GM11168 (cell line): ENCODE measurements at regions not wholly inside any gene's neighbourhood (a gene's known extent, or its start where the extent isn't known, plus 50 kb on each side); places are given as distances from the start of the nearest gene placed in this dataset.

Source experiments
- in situ Hi-C: fragments of 300-500 bp; cut with MboI; formaldehyde crosslinking; loops from one replicate; pipeline ENCODE4 v1.12.0; 2022; ENCODE audit warnings: low sequenced_read_pairs; ENCODE audit not compliant: unreplicated experiment

GRCh38 chr22:47332246-47332980, 570.0 kb downstream of the TBC1D22A start:
- in situ Hi-C loops = no loop called here

GRCh38 chr22:47331750-47332149, 569.3 kb downstream of the TBC1D22A start:
- in situ Hi-C loops = no loop called here

- in situ Hi-C loops = no loop called here
These were observed 567.5 kb downstream of the TBC1D22A start for GRCh38 chr22:47329727-47330650.

- in situ Hi-C loops = no loop called here
These were observed 566.2 kb downstream of the TBC1D22A start for GRCh38 chr22:47328550-47329243.

GRCh38 chr22:47327241-47327640, 564.8 kb downstream of the TBC1D22A start:
- in situ Hi-C loops = no loop called here

DNA sequence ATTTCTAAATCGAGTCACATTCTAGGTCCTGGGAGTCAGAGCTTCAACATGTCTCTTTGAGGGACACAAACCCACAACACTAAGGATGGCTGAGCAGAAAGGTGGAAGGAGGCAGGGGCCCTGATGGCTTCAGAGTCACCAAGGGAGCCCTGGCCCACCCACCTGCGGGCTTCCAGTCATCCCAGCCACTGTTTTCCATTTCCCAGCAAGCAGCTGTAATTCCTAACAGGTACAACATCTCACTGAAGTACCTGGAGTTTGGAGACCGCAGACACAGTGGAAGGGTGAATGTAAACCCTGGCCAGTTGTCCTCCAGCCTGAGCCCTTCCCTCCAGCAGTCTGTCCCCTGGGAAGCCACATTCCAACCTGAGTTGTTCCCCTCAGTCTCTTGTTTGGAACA, 562.8 kb downstream of the TBC1D22A start:
- in situ Hi-C loops = no loop called here

GRCh38 chr22:47324435-47324990, 562.1 kb downstream of the TBC1D22A start:
- in situ Hi-C loops = no loop called here

DNA sequence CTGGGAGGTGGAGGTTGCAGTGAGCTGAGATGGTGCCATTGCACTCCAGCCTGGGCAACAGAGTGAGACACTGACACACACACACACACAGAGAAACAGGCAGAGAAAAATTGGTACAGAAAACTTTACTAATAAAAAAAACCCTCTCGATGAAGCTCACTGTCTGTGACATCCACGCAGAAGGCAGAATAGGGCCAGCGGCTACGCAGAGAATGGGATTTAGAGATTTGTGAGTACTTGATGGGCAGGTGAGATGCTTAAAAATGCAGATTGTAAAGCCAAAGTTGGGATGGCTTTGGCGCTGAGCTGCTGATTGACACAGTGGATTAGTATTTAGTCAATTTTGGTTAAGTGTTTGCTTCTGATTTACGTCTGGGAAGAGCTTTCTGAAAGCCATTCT, 561.1 kb downstream of the TBC1D22A start:
- in situ Hi-C loops = no loop called here

GRCh38 chr22:47322854-47323253, 560.4 kb downstream of the TBC1D22A start:
- in situ Hi-C loops = no loop called here

- in situ Hi-C loops = no loop called here
These were observed 558.1 kb downstream of the TBC1D22A start for GRCh38 chr22:47320560-47320959.

GRCh38 chr22:47318041-47318737, 555.7 kb downstream of the TBC1D22A start:
- in situ Hi-C loops = no loop called here

GRCh38 chr22:47315862-47316419, 553.5 kb downstream of the TBC1D22A start:
- in situ Hi-C loops = no loop called here

- in situ Hi-C loops = no loop called here
These were observed 548.2 kb downstream of the TBC1D22A start for GRCh38 chr22:47310601-47311000.

- in situ Hi-C loops = no loop called here
These were observed 547.5 kb downstream of the TBC1D22A start for GRCh38 chr22:47309946-47310345.

DNA sequence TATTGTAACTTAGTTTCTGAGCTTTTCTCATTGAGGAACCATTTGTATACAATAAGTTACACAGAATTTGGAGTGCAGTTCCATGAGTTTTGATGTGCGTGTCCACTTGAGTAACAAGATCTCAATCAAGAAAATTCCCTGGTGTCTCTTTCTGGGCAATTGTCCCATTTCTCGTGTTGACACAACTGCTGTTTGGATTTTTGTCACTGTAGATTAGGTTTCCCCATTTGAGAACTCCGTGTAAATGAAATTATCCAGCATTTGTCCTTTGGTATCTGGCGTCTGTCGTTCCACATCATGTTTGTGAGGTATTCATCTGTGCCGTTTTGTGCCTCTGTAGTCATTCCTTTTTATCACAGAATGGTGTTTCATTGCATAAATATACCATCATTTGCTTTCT, 547.0 kb downstream of the TBC1D22A start:
- in situ Hi-C loops = no loop called here

- in situ Hi-C loops = no loop called here
These were observed 546.4 kb downstream of the TBC1D22A start for GRCh38 chr22:47308886-47309285.

DNA sequence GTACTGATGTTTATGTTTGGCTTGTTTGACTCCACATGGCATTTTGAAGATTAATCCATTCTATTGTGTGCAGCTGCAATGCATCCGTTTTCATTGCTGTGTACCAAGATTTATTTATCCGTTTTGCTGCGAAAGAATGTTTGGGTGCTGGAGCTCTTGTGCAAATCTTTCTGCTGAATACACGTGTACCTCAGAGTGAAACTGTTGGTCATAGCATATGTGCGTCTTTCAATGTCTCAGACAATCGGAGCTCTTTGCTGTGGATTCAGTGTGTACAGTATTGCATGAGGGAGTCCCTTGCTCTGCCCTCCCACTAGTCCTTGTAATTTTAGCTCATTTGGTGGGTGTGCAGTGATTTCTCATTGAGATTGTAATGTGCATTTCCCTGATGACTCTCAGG, 545.4 kb downstream of the TBC1D22A start:
- in situ Hi-C loops = no loop called here

DNA sequence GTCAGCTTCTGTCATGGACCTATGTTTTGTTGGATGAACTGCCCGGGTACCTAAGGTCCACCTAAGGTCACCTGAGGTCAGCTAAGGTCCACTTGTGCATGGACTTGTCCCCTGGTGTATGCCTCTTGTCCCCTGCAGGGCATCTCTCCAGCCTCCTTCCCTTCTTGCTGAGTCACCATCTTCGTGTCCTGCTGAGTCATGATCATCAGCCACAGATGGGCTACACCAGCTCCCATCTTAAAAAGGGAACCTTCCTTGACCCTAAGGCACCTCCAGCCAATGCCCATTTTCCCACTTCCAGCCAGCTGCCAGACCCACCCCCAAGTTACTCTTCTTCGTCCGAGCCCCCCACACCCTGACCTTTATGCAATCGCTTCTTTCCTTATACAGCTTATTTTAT, 544.9 kb downstream of the TBC1D22A start:
- in situ Hi-C loops = no loop called here

DNA sequence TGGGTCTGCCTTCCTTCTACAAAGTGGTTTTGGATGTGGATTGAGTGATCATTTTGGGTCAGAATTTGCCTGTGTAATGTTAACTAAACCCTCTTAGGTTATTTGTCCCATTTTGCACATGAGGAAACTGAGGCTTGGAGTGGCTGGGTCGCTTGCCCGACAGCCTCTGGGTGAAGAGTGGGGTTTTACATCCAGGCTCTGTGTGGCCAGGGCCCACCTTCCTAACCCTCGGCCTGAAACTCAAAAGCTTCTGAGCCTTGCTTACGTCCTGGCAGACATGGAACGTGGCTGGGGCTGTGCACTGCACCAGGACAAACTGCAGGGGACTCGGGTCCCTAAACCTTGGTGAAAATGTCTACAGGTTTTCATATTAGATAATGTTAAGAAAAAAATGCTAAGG, 542.4 kb downstream of the TBC1D22A start:
- in situ Hi-C loops = no loop called here
